HepG2 (cell line): ENCODE measurements at regions not wholly inside any gene's neighbourhood (a gene's known extent, or its start where the extent isn't known, plus 50 kb on each side); places are given as distances from the start of the nearest gene placed in this dataset.

ENCODE experiments used
- ATAC-seq: fragments of 200-7000 bp; cut with Tn5 transposase; 3 replicates; pipeline ENCODE4 v1.9.1; 2020; ENCODE audit warnings: mild to moderate bottlenecking, moderate library complexity
- BruUV-seq: library from RNA; stranded (reverse); fragments of 400-500 nt; replicated peaks from 2 replicates; lab custom pipeline; 2021; lab: Mats Ljungman, UMichigan
- CTCF ChIA-PET: fragments of 300-600 bp; formaldehyde crosslinking; extraction: SDS; loops from one replicate; lab custom pipeline; 2021; ENCODE audit warnings: low total read pairs, inconsistent platforms, low intra/inter-chr PET ratio; lab: Yijun Ruan, JAX
- POLR2A ChIA-PET: fragments of 350-600 bp; sonication (Branson Sonifier 250); formaldehyde crosslinking; loops from one replicate; lab custom pipeline; 2020; ENCODE audit warnings: antibody characterized with exemption, inconsistent platforms; lab: Yijun Ruan, JAX
- DNase-seq: peaks from one replicate; pipeline ENCODE4 v3.0.0-alpha.2; 2015; ENCODE audit warnings: low spot score
- FAIRE-seq: peaks from 3 replicates; lab custom pipeline; 2011; peaks lifted over from hg19 to GRCh38; lab: Jason Lieb, UNC
- H2AFZ ChIP-seq: one replicate; pipeline ENCODE4 v1.6.1; 2011; ENCODE audit warnings: low read length, inconsistent platforms
- H3K27ac ChIP-seq: fragments of 300-600 bp; 3 replicates; pipeline ENCODE4 v1.8.0; 2011; ENCODE audit warnings: mixed run types, mild to moderate bottlenecking, mixed read lengths, low read length, inconsistent platforms; ENCODE audit not compliant: insufficient read depth; ENCODE audit errors: extremely low read length
- H3K27me3 ChIP-seq, 2 experiments: fragments of 200-600 bp in 1 of 2; 2 replicates in 1 of 2; 3 replicates in 1 of 2; pipeline versions ENCODE4 v1.6.0 to v1.8.0; 2011; ENCODE audit warnings: low read length in 2 of 2, mild to moderate bottlenecking in 2 of 2, moderate library complexity in 2 of 2, inconsistent platforms in 1 of 2; ENCODE audit not compliant: insufficient read depth in 2 of 2, control insufficient read depth in 1 of 2
- H3K36me3 ChIP-seq, 2 experiments: fragments of 200-600 bp in 1 of 2; replicated peaks in 1 of 2; 2 replicates in 1 of 2; 3 replicates in 1 of 2; pipeline versions ENCODE4 v1.5.1 to v1.8.0; 2011; ENCODE audit warnings: low read length in 2 of 2, inconsistent platforms in 1 of 2; ENCODE audit not compliant: insufficient read depth in 2 of 2, control insufficient read depth in 1 of 2
- H3K4me1 ChIP-seq: 2 replicates; pipeline ENCODE4 v1.5.1; 2012; ENCODE audit warnings: low read length, inconsistent platforms; ENCODE audit not compliant: insufficient read depth
- H3K4me2 ChIP-seq: 2 replicates; pipeline ENCODE4 v1.6.0; 2011; ENCODE audit warnings: low read depth, low read length, inconsistent platforms
- H3K4me3 ChIP-seq, 3 experiments: fragments of 200-600 bp in 1 of 3; sonication (generic), shearing (Covaris generic) in 1 of 3; replicated peaks in 1 of 3; 2 replicates each; pipeline ENCODE4 v1.5.1; 2011 to 2016; ENCODE audit warnings: low read length in 3 of 3, inconsistent platforms in 2 of 3, low read depth in 2 of 3, mild to moderate bottlenecking in 2 of 3, control low read depth in 1 of 3, mixed read lengths in 1 of 3; ENCODE audit not compliant: insufficient read depth in 1 of 3
- H3K79me2 ChIP-seq: one replicate; pipeline ENCODE4 v1.6.1; 2011; ENCODE audit warnings: low read length, inconsistent platforms; ENCODE audit not compliant: insufficient read depth
- H3K9ac ChIP-seq: 2 replicates; pipeline ENCODE4 v1.6.0; 2011; ENCODE audit warnings: mild to moderate bottlenecking, low read depth, low read length, inconsistent platforms; ENCODE audit not compliant: insufficient read depth
- H3K9me3 ChIP-seq: 2 replicates; pipeline ENCODE4 v1.5.1; 2012; ENCODE audit warnings: mild to moderate bottlenecking, low read length
- H4K20me1 ChIP-seq: 2 replicates; pipeline ENCODE4 v1.6.0; 2011; ENCODE audit warnings: inconsistent platforms, mild to moderate bottlenecking, low read length, moderate library complexity; ENCODE audit not compliant: insufficient read depth
- ARNT2 ChIP-seq: sonication (generic); formaldehyde crosslinking; IDR thresholded peaks from 2 replicates; pipeline ENCODE4 v1.8.0; 2022; ENCODE audit warnings: mild to moderate bottlenecking, low read depth, missing genetic modification reagents, moderate library complexity
- HCFC1 ChIP-seq: fragments of 150-350 bp; IDR thresholded peaks from 2 replicates; pipeline ENCODE4 v1.6.1; 2014; ENCODE audit warnings: low read depth, low read length
- MBNL3 ChIP-seq: fragments of 250-450 bp; sonication (Bioruptor Pico); conservative IDR thresholded peaks from 2 replicates; pipeline ENCODE4 v1.8.0; 2022; ENCODE audit warnings: mild to moderate bottlenecking, inconsistent platforms
- PAX8 ChIP-seq: sonication (generic); formaldehyde crosslinking; IDR thresholded peaks from 2 replicates; pipeline ENCODE4 v1.8.0; 2022; ENCODE audit warnings: mild to moderate bottlenecking, missing genetic modification reagents, borderline replicate concordance
- PHF20 ChIP-seq: sonication (generic); formaldehyde crosslinking; IDR thresholded peaks from 2 replicates; pipeline ENCODE4 v1.5.0; 2020; ENCODE audit warnings: mild to moderate bottlenecking, missing genetic modification reagents
- ZNF672 ChIP-seq: sonication (generic); formaldehyde crosslinking; IDR thresholded peaks from 2 replicates; pipeline ENCODE4 v1.8.1; 2022; ENCODE audit warnings: missing genetic modification reagents
- ZNF841 ChIP-seq: sonication (generic); formaldehyde crosslinking; IDR thresholded peaks from 2 replicates; pipeline ENCODE4 v1.8.1; 2023; ENCODE audit warnings: missing genetic modification reagents, borderline replicate concordance
- WGBS: methylation state at CpG from one replicate; pipeline ENCODE4 v1.1.6; 2017; ENCODE audit warnings: low lambda C conversion rate; 5-methylcytosine and 5-hydroxymethylcytosine counted together
- in situ Hi-C: cut with HindIII; loops from 2 replicates; pipeline ENCODE4 v1.10.0; 2017; ENCODE audit warnings: low pct_unique_long_range_greater_than_20kb; ENCODE audit not compliant: extremely low pct_ligation_motif_present
- intact Hi-C: fragments of 100-400 bp; cut with micrococcal nuclease; formaldehyde crosslinking; loops from one replicate; pipeline ENCODE4 v1.10.0; 2022; ENCODE audit not compliant: unreplicated experiment
- TF ChIP-seq, protein P1 (sequence below): sonication (generic); formaldehyde crosslinking; IDR thresholded peaks from 2 replicates; pipeline ENCODE4 v1.9.0; 2021; ENCODE audit warnings: missing genetic modification reagents, borderline replicate concordance
- TF ChIP-seq, protein P2 (sequence below): sonication (generic); formaldehyde crosslinking; IDR thresholded peaks from 2 replicates; pipeline ENCODE4 v1.8.0; 2022; ENCODE audit warnings: missing genetic modification reagents, mild to moderate bottlenecking, moderate library complexity, borderline replicate concordance
- TF ChIP-seq, protein P3 (sequence below): sonication (generic); formaldehyde crosslinking; IDR thresholded peaks from 2 replicates; pipeline ENCODE4 v1.4.0; 2020; ENCODE audit warnings: missing genetic modification reagents, borderline replicate concordance

DNA sequence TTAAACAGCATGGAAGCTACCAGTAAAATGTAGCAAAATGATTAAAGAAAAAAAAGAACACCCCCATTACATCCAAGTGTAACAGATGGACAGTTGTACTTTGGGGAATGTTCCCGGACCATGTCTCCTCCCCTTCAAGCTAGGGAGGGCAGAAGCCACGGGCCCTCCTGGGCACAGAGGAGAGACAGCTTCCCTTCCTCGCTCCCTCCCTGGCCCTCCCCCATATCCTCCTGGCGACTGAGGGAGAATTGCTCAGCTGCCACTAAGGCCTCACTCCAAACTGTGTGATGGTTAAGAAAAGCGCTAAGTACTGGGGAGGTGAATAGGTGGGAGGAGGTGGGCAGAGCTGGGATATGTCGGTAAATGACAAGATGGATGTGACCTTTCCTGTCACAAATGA is 358.0 kb downstream of the HRH4 start:
- no peaks in the 10 kb centered on the region for H3K36me3 ChIP-seq
- POLR2A ChIA-PET = no interaction called here
- CTCF ChIA-PET = no interaction called here
- no peak overlapping the region for H3K4me2 ChIP-seq
- no peak overlapping the region for H3K9ac ChIP-seq
- intact Hi-C loops = no loop called here
- no peak for TF ChIP-seq ZNF841 (CRISPR knock-in tag)
- no peak for TF ChIP-seq PHF20 (CRISPR knock-in tag)
- TF ChIP-seq PAX8 = no peak
- 4% methylated on average over 6 of the region's 6 CpGs for WGBS
- no peak for DNase-seq
- H3K27me3 ChIP-seq = peaks cover 3 to 8% of the 10 kb centered on the region in 2 experiments; a peak in 3 of 5 replicates
- no peaks in the 10 kb centered on the region for H4K20me1 ChIP-seq
- no peak for FAIRE-seq
- H3K4me3 ChIP-seq = no peak overlapping the region
- no peaks in the 10 kb centered on the region for H3K4me1 ChIP-seq
- ATAC-seq = no peak
- no peak overlapping the region for H2AFZ ChIP-seq
- in situ Hi-C loops = no loop called here
- no peak overlapping the region for H3K27ac ChIP-seq
- no TSS peak for BruUV-seq
- H3K9me3 ChIP-seq = no peaks in the 10 kb centered on the region
- H3K79me2 ChIP-seq = no peaks in the 10 kb centered on the region

DNA sequence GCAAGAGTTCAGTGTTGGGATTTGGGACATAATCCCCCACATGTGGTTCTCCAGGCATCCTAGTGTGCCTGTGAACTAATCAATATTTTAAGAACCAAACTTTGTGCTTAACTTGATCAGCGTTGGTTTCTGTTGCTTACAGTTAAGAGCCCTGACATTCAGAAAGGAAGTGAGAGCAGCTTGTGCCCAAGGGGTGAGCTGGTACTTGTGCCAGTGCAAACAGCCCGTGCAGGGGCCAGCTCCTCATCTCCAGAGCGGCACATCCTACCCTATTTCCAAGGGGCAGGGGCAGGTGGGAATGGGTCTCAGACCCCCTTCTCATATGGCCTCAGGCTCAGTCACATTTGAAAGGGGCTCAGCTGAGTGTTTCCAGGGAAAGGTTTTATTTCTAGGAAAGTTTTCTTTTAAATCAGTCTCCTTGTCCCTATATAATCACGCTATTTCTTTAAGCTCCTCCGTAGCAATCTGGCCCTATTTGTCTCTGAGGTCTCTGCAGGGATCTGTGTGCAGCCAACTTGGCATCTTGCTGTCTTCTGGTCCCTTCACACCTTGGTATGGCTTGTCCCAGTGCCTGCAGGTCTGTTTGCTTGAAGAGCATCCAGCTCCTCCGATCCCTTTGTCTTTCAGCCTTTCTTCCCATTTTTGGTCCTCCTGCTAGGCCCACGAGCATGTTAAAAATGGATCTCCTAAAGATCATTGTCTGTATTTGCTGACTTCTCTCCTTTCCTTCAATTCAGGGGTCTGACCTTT is 358.9 kb downstream of the HRH4 start:
- Histone ChIP-seq H2AFZ (no peak overlapping the region), H3K79me2 (no peaks in the 10 kb centered on the region), H3K27ac (no peak overlapping the region), H4K20me1 (no peaks in the 10 kb centered on the region), H3K9me3 (no peaks in the 10 kb centered on the region), H3K4me1 (no peaks in the 10 kb centered on the region), H3K4me2 (no peak overlapping the region), H3K9ac (no peak overlapping the region), H3K4me3 (no peak overlapping the region), H3K36me3 (no peaks in the 10 kb centered on the region), H3K27me3 (peaks cover 3 to 8% of the 10 kb centered on the region in 2 experiments; a peak in 3 of 5 replicates)
- DNase-seq (no peak), FAIRE-seq (no peak), ATAC-seq (no peak)
- ChIA-PET CTCF (no interaction called here), POLR2A (no interaction called here)
- intact Hi-C loops (no loop called here), in situ Hi-C loops (no loop called here)
- no TSS peak for BruUV-seq
- 4% methylated on average over 4 of the region's 7 CpGs for WGBS
- TF ChIP-seq ZNF672 (CRISPR knock-in tag) (no peak), HCFC1 (no peak), ARNT2 (CRISPR knock-in tag) (no peak), MBNL3 (CRISPR knock-in tag) (no peak)
- TF ChIP-seq, protein P1, sequence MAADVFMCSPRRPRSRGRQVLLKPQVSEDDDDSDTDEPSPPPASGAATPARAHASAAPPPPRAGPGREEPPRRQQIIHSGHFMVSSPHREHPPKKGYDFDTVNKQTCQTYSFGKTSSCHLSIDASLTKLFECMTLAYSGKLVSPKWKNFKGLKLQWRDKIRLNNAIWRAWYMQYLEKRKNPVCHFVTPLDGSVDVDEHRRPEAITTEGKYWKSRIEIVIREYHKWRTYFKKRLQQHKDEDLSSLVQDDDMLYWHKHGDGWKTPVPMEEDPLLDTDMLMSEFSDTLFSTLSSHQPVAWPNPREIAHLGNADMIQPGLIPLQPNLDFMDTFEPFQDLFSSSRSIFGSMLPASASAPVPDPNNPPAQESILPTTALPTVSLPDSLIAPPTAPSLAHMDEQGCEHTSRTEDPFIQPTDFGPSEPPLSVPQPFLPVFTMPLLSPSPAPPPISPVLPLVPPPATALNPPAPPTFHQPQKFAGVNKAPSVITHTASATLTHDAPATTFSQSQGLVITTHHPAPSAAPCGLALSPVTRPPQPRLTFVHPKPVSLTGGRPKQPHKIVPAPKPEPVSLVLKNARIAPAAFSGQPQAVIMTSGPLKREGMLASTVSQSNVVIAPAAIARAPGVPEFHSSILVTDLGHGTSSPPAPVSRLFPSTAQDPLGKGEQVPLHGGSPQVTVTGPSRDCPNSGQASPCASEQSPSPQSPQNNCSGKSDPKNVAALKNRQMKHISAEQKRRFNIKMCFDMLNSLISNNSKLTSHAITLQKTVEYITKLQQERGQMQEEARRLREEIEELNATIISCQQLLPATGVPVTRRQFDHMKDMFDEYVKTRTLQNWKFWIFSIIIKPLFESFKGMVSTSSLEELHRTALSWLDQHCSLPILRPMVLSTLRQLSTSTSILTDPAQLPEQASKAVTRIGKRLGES = no peak
- TF ChIP-seq, protein P2, sequence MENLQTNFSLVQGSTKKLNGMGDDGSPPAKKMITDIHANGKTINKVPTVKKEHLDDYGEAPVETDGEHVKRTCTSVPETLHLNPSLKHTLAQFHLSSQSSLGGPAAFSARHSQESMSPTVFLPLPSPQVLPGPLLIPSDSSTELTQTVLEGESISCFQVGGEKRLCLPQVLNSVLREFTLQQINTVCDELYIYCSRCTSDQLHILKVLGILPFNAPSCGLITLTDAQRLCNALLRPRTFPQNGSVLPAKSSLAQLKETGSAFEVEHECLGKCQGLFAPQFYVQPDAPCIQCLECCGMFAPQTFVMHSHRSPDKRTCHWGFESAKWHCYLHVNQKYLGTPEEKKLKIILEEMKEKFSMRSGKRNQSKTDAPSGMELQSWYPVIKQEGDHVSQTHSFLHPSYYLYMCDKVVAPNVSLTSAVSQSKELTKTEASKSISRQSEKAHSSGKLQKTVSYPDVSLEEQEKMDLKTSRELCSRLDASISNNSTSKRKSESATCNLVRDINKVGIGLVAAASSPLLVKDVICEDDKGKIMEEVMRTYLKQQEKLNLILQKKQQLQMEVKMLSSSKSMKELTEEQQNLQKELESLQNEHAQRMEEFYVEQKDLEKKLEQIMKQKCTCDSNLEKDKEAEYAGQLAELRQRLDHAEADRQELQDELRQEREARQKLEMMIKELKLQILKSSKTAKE (CRISPR knock-in tag) = no peak
- TF ChIP-seq, protein P3, sequence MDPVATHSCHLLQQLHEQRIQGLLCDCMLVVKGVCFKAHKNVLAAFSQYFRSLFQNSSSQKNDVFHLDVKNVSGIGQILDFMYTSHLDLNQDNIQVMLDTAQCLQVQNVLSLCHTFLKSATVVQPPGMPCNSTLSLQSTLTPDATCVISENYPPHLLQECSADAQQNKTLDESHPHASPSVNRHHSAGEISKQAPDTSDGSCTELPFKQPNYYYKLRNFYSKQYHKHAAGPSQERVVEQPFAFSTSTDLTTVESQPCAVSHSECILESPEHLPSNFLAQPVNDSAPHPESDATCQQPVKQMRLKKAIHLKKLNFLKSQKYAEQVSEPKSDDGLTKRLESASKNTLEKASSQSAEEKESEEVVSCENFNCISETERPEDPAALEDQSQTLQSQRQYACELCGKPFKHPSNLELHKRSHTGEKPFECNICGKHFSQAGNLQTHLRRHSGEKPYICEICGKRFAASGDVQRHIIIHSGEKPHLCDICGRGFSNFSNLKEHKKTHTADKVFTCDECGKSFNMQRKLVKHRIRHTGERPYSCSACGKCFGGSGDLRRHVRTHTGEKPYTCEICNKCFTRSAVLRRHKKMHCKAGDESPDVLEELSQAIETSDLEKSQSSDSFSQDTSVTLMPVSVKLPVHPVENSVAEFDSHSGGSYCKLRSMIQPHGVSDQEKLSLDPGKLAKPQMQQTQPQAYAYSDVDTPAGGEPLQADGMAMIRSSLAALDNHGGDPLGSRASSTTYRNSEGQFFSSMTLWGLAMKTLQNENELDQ = no peak
